Activated B cell treated with CpG ODN at 0.5 μM for 24 hours (primary cell): ENCODE measurements at regions not wholly inside any gene's neighbourhood (a gene's known extent, or its start where the extent isn't known, plus 50 kb on each side); places are given as distances from the start of the nearest gene placed in this dataset.

Source experiments
- ATAC-seq: fragments of 200-7000 bp; cut with Tn5 transposase; one replicate; pipeline ENCODE4 v1.10.0; 2021; ENCODE audit warnings: low read depth, mild to moderate bottlenecking, moderate library complexity
- CTCF ChIA-PET: fragments of 350-600 bp; sonication (Branson Sonifier 250); formaldehyde crosslinking; loops from one replicate; lab custom pipeline; 2021; ENCODE audit warnings: antibody characterized with exemption; lab: Charles Lee
- POLR2A ChIA-PET: fragments of 350-600 bp; sonication (Branson Sonifier 250); formaldehyde crosslinking; loops from one replicate; lab custom pipeline; 2021; ENCODE audit warnings: antibody characterized with exemption; lab: Charles Lee
- DNase-seq: peaks from one replicate; pipeline ENCODE4 v3.0.0; 2022
- H3K27ac Mint-ChIP-seq: one replicate; pipeline ENCODE4 v1.8.0; 2020; ENCODE audit warnings: mixed read lengths
- H3K27me3 Mint-ChIP-seq: one replicate; pipeline ENCODE4 v1.8.0; 2021; ENCODE audit warnings: mixed read lengths
- H3K36me3 Mint-ChIP-seq: one replicate; pipeline ENCODE4 v1.8.0; 2021; ENCODE audit warnings: low read depth, mixed read lengths
- H3K4me1 Mint-ChIP-seq: one replicate; pipeline ENCODE4 v1.8.0; 2021; ENCODE audit warnings: mixed read lengths
- H3K4me3 Mint-ChIP-seq: one replicate; pipeline ENCODE4 v1.8.0; 2020; ENCODE audit warnings: mild to moderate bottlenecking, mixed read lengths
- H3K9me3 Mint-ChIP-seq: one replicate; pipeline ENCODE4 v1.8.0; 2020; ENCODE audit warnings: mixed read lengths
- intact Hi-C: fragments of 100-400 bp; cut with micrococcal nuclease; formaldehyde crosslinking; loops from one replicate; pipeline ENCODE4 v1.15.1; 2024
- TF ChIP-seq, protein P1 (sequence below): fragments of 200-600 bp; IDR thresholded peaks from one replicate; pipeline ENCODE4 v1.8.0; 2022; ENCODE audit warnings: antibody characterized with exemption, mild to moderate bottlenecking

GRCh38 chr2:109057686-109058085 lies 68.7 kb upstream of the EDAR start:
- H3K4me1 Mint-ChIP-seq = no peaks in the 10 kb centered on the region
- no peaks in the 10 kb centered on the region for H3K9me3 Mint-ChIP-seq
- ChIA-PET CTCF (no interaction called here), POLR2A (no interaction called here)
- TF ChIP-seq, protein P1, sequence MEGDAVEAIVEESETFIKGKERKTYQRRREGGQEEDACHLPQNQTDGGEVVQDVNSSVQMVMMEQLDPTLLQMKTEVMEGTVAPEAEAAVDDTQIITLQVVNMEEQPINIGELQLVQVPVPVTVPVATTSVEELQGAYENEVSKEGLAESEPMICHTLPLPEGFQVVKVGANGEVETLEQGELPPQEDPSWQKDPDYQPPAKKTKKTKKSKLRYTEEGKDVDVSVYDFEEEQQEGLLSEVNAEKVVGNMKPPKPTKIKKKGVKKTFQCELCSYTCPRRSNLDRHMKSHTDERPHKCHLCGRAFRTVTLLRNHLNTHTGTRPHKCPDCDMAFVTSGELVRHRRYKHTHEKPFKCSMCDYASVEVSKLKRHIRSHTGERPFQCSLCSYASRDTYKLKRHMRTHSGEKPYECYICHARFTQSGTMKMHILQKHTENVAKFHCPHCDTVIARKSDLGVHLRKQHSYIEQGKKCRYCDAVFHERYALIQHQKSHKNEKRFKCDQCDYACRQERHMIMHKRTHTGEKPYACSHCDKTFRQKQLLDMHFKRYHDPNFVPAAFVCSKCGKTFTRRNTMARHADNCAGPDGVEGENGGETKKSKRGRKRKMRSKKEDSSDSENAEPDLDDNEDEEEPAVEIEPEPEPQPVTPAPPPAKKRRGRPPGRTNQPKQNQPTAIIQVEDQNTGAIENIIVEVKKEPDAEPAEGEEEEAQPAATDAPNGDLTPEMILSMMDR = no peak
- H3K36me3 Mint-ChIP-seq = no peaks in the 10 kb centered on the region
- intact Hi-C loops = no loop called here
- no peak overlapping the region for H3K4me3 Mint-ChIP-seq
- peaks cover 19% of the 10 kb centered on the region for H3K27me3 Mint-ChIP-seq
- no peak overlapping the region for H3K27ac Mint-ChIP-seq
- DNase-seq = no peak
- ATAC-seq = no peak

DNA sequence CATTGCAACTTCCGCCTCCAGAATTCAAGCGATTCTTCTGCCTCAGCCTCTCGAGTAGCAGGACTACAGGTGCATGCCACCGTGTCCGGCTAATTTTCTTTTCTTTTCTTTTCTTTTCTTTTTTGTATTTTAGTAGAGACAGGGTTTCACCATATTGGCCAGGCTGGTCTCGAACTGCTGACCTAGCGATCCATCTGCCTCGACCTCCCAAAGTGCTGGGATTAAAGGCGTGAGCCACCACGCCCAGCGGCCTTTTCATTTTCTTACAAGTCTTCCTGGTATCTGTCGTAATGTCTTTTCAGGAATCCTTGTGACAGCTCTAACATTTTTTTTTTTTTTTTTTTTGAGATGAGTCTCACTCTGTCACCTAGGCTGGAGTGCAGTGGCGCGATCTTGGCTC lies 66.4 kb upstream of the EDAR start:
- Mint-ChIP-seq H3K27me3 (peaks cover 14% of the 10 kb centered on the region), H3K4me1 (no peaks in the 10 kb centered on the region), H3K9me3 (no peaks in the 10 kb centered on the region), H3K27ac (no peak overlapping the region), H3K4me3 (no peak overlapping the region), H3K36me3 (no peaks in the 10 kb centered on the region)
- POLR2A ChIA-PET = no interaction called here
- TF ChIP-seq, protein P1 = no peak
- ATAC-seq = no peak
- no peak for DNase-seq
- intact Hi-C loops = no loop called here
- CTCF ChIA-PET = no interaction called here

GRCh38 chr2:109054865-109055264 lies 65.8 kb upstream of the EDAR start:
- CTCF ChIA-PET = no interaction called here
- peaks cover 14% of the 10 kb centered on the region for H3K27me3 Mint-ChIP-seq
- DNase-seq = no peak
- H3K4me1 Mint-ChIP-seq = no peaks in the 10 kb centered on the region
- no peak overlapping the region for H3K4me3 Mint-ChIP-seq
- no peaks in the 10 kb centered on the region for H3K36me3 Mint-ChIP-seq
- POLR2A ChIA-PET = no interaction called here
- TF ChIP-seq, protein P1 = no peak
- no peak for ATAC-seq
- no peak overlapping the region for H3K27ac Mint-ChIP-seq
- no peaks in the 10 kb centered on the region for H3K9me3 Mint-ChIP-seq
- intact Hi-C loops = no loop called here

DNA sequence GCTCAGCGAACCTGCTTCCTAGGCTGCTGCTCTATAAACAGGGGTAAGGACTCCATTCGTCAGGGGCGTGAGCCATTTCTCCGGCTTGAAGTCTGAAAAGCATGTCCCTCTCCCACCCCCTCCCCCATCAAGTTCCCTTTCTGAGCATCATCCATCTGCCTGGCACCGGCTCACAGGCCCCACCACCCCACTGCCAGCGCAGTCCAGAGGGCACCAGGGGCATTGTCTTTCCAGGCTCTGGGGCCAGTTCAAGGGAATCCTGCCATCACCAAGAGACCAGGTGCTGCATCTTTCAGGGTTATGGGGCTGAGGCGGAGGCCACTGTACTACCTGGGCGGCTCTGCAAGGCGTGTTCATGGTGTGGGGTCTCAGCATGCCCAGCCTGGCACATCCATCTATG lies 64.7 kb upstream of the EDAR start:
- TF ChIP-seq, protein P1 = no peak
- H3K27ac Mint-ChIP-seq = no peak overlapping the region
- intact Hi-C loops = no loop called here
- ATAC-seq (no peak), DNase-seq (no peak)
- no peak overlapping the region for H3K4me3 Mint-ChIP-seq
- H3K27me3 Mint-ChIP-seq = peaks cover 12% of the 10 kb centered on the region
- no peaks in the 10 kb centered on the region for H3K4me1 Mint-ChIP-seq
- CTCF ChIA-PET = no interaction called here
- no peaks in the 10 kb centered on the region for H3K36me3 Mint-ChIP-seq
- H3K9me3 Mint-ChIP-seq = no peaks in the 10 kb centered on the region
- POLR2A ChIA-PET = no interaction called here

DNA sequence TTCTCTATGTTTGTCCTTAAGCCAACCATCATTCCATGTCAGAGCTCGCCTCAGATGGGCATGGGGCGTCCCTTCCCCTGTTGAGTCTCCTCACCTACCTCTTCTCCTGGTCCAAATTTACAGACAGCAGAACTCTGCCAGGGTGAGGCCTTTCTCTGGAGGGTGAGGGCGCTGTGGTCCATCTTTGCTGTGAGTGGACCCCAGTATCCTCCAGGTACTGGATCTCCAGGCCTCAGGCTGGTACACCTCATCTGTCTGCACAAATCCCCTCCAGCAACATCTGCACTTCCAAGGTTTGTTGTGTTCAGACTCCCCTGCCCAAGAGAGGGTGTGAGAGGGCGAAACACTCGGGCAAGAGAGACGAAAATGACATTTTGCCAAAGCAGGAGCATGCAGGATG lies 63.9 kb upstream of the EDAR start:
- H3K27ac Mint-ChIP-seq = no peak overlapping the region
- no peaks in the 10 kb centered on the region for H3K36me3 Mint-ChIP-seq
- DNase-seq (no peak), ATAC-seq (no peak)
- H3K27me3 Mint-ChIP-seq = peaks cover 7% of the 10 kb centered on the region
- no peaks in the 10 kb centered on the region for H3K4me1 Mint-ChIP-seq
- no peaks in the 10 kb centered on the region for H3K9me3 Mint-ChIP-seq
- ChIA-PET CTCF (no interaction called here), POLR2A (no interaction called here)
- TF ChIP-seq, protein P1 = no peak
- intact Hi-C loops = no loop called here
- no peak overlapping the region for H3K4me3 Mint-ChIP-seq
